Heart left ventricle (tissue), 16 donors: ENCODE measurements at regions not wholly inside any gene's neighbourhood (a gene's known extent, or its start where the extent isn't known, plus 50 kb on each side); places are given as distances from the start of the nearest gene placed in this dataset.
"Not testable (repeated sequence)": the region's sequence is repeated elsewhere in the genome, so short reads cannot be mapped to it uniquely, and the experiment has no call there.

Experiments used
- ATAC-seq, 4 donors: fragments of 200-7000 bp; cut with Tn5 transposase; one replicate each; pipeline ENCODE4 v1.9.1; 2020 to 2022; ENCODE audit warnings: moderate library complexity in 4 of 4, mild to moderate bottlenecking in 3 of 4, moderate number of reproducible peaks in 1 of 4
- DNase-seq, 5 donors: peaks; one replicate each; pipeline ENCODE4 v3.0.0-alpha.2; 2020
- H3K27ac ChIP-seq, 12 donors: fragments of 200-600 bp; sonication (generic) in 4 of 12; one replicate each; pipeline versions ENCODE4 v1.5.0 to v1.8.0; 2016 to 2022; ENCODE audit warnings: mild to moderate bottlenecking in 2 of 12
- H3K27me3 ChIP-seq, 9 donors: fragments of 200-600 bp; sonication (generic) in 2 of 9; one replicate each; pipeline versions ENCODE4 v1.5.1 to v1.8.0; 2016 to 2022; ENCODE audit warnings: mild to moderate bottlenecking in 3 of 9
- H3K36me3 ChIP-seq, 9 donors: fragments of 200-600 bp; sonication (generic) in 2 of 9; one replicate each; pipeline versions ENCODE4 v1.5.0 to v1.8.0; 2018 to 2022; ENCODE audit warnings: mild to moderate bottlenecking in 2 of 9
- H3K4me1 ChIP-seq, 12 donors: fragments of 200-600 bp; sonication (generic) in 4 of 12; one replicate each; pipeline versions ENCODE4 v1.5.0 to v1.8.0; 2016 to 2022; ENCODE audit warnings: mild to moderate bottlenecking in 3 of 12
- H3K4me3 ChIP-seq, 12 donors: fragments of 200-600 bp; sonication (generic) in 4 of 12; one replicate each; pipeline versions ENCODE4 v1.5.0 to v1.8.0; 2017 to 2022; ENCODE audit warnings: mild to moderate bottlenecking in 9 of 12, moderate library complexity in 4 of 12
- H3K9me3 ChIP-seq, 12 donors: fragments of 200-600 bp; sonication (generic) in 4 of 12; one replicate each; pipeline versions ENCODE4 v1.5.0 to v1.8.0; 2016 to 2022; ENCODE audit warnings: mild to moderate bottlenecking in 1 of 12
- CTCF ChIP-seq, 12 donors: fragments of 200-600 bp; sonication (generic) in 4 of 12; IDR thresholded peaks; one replicate each; pipeline versions ENCODE4 v1.5.0 to v1.8.0; 2018 to 2022; ENCODE audit warnings: antibody characterized with exemption in 12 of 12, mild to moderate bottlenecking in 5 of 12
- POLR2A ChIP-seq, 2 donors: fragments of 450-650 bp; IDR thresholded peaks; one replicate each; pipeline ENCODE4 v1.6.1; 2017; ENCODE audit warnings: antibody characterized with exemption in 2 of 2, mild to moderate bottlenecking in 2 of 2, moderate library complexity in 2 of 2
- WGBS, 4 donors: extraction: QIAGEN DNeasy Blood & Tissue Kit in 2 of 4; methylation state at CpG; one replicate each; pipeline versions ENCODE4 v1.1.5 to v1.1.7; 2013 to 2018; 5-methylcytosine and 5-hydroxymethylcytosine counted together
- intact Hi-C, 10 donors: fragments of 100-400 bp; cut with DNase I; formaldehyde crosslinking; loops; one replicate each; pipeline versions ENCODE4 v1.11.1 to v1.14.2; 2022
- donor health status: ischemic (EF 13 %, LVEDD 7.1; RV severe dilation, severe dysfunction).
- donor health status: healthy with polysubstance abuse.
- donor health status: DM: no; HTN: yes; CAD: no.
- donor health status: DM: no; HTN: no; CAD: no.
- donor health status: ischemic (EF 25% LVEDD 6.9; RV normal size, moderate dysfunction).
- donor health status: ischemic (EF 25% LVEDD 5.7; RV mildly dilated, moderate dysfunction).
- donor health status: healthy.
- donor health status: DM: yes; HTN: yes; CAD: no.
- donor health status: ischemic (EF 35%, LVEDD 5.7; RV mildly dilated, moderate dysfunction).
- donor health status: nonischemic (EF 11% LVEDD 7.7; RV severe dilation, severe dysfunction).
- donor health status: DM: yes; HTN: yes; CAD: no.
- donor health status: PGD.
- donor health status: ischemic (EF 29% LVEDD 5.4; RV normal size, mild dysfunction).
- donor health status: nonischemic (EF 23%, LVEDD 6.1; RV moderate dilation, normal function).

- no peak overlapping the region for H3K27ac ChIP-seq
- no peaks in the 10 kb centered on the region for H3K27me3 ChIP-seq
- no peaks in the 10 kb centered on the region for H3K36me3 ChIP-seq
- peaks cover 0 to 9% (median 0%) of the 10 kb centered on the region in 12 donors for H3K4me1 ChIP-seq
- no peaks in the 10 kb centered on the region for H3K9me3 ChIP-seq
- no peak overlapping the region for H3K4me3 ChIP-seq
- ATAC-seq (no peak), DNase-seq (no peak)
- 87 to 91% (median 88%) methylated on average over 5 of the region's 5 CpGs for WGBS, 4 donors
- TF ChIP-seq CTCF (IDR thresholded peaks at IDR 0.05): no peak
- TF ChIP-seq POLR2A (IDR thresholded peaks at IDR 0.05): no peak
- intact Hi-C loops: no loop called here
Observed at GRCh38 chr4:22597471-22597870, 81.6 kb upstream of the ADGRA3 start.

- H3K27ac ChIP-seq, H3K36me3 ChIP-seq, H3K27me3 ChIP-seq, H3K9me3 ChIP-seq, intact Hi-C loops, H3K4me1 ChIP-seq, DNase-seq, ATAC-seq, H3K4me3 ChIP-seq: not testable (repeated sequence)
- WGBS, 4 donors: 70 to 81% (median 73%) methylated on average over 8 of the region's 8 CpGs
Observed at GRCh38 chr4:22598113-22599047, 82.5 kb upstream of the ADGRA3 start.

- H3K4me1 ChIP-seq, H3K4me3 ChIP-seq, H3K9me3 ChIP-seq, H3K27ac ChIP-seq, DNase-seq, intact Hi-C loops, H3K36me3 ChIP-seq, H3K27me3 ChIP-seq, ATAC-seq: not testable (repeated sequence)
- WGBS, 4 donors: 86 to 95% (median 90%) methylated on average over 19 to 22 of the region's 22 CpGs
Observed at GRCh38 chr4:22599228-22599928, 83.5 kb upstream of the ADGRA3 start.

- ATAC-seq, H3K27ac ChIP-seq, H3K4me1 ChIP-seq, H3K4me3 ChIP-seq, DNase-seq, H3K9me3 ChIP-seq, H3K27me3 ChIP-seq, intact Hi-C loops, H3K36me3 ChIP-seq: not testable (repeated sequence)
- 92 to 96% (median 94%) methylated on average over 8 of the region's 8 CpGs for WGBS, 4 donors
Observed at GRCh38 chr4:22599929-22600432, 84.1 kb upstream of the ADGRA3 start.

- H3K4me3 ChIP-seq, H3K9me3 ChIP-seq, intact Hi-C loops, H3K4me1 ChIP-seq, H3K27me3 ChIP-seq, H3K36me3 ChIP-seq, H3K27ac ChIP-seq, DNase-seq, ATAC-seq: not testable (repeated sequence)
- WGBS, 4 donors: 89 to 98% (median 95%) methylated on average over 6 of the region's 6 CpGs
Observed at GRCh38 chr4:22601638-22602037, 85.8 kb upstream of the ADGRA3 start.

GRCh38 chr4:22607382-22607781 is 85.4 kb upstream of the GBA3 start:
- no peak overlapping the region for H3K27ac ChIP-seq
- H3K9me3 ChIP-seq: no peaks in the 10 kb centered on the region
- no peaks in the 10 kb centered on the region for H3K27me3 ChIP-seq
- no peak overlapping the region for H3K4me3 ChIP-seq
- no peaks in the 10 kb centered on the region for H3K4me1 ChIP-seq
- intact Hi-C loops: loop anchor here in 9 of 10 donors (1.0 to 5.0 kb wide), 5 partner anchors 190 to 197 kb away; no protein-coding TSS in a partner anchor
- no peaks in the 10 kb centered on the region for H3K36me3 ChIP-seq
- WGBS, 4 donors: 31 to 46% (median 41%) methylated on average over 3 of the region's 3 CpGs
- DNase-seq: peak in 4 of 5 donors; percentile 12 to 45 (median 32)
- ATAC-seq: peak; percentile 75 to 97 (median 94)
- TF ChIP-seq POLR2A (IDR thresholded peaks at IDR 0.05): no peak
- peak; percentile 28 to 64 (median 48) for TF ChIP-seq CTCF (IDR thresholded peaks at IDR 0.05)

- not testable (repeated sequence) for DNase-seq, H3K27ac ChIP-seq, H3K27me3 ChIP-seq, H3K4me3 ChIP-seq, H3K36me3 ChIP-seq, H3K4me1 ChIP-seq, H3K9me3 ChIP-seq, ATAC-seq
- intact Hi-C loops: loop anchor here in 6 of 10 donors (2.0 to 5.0 kb wide), 3 partner anchors 193 to 201 kb away; no protein-coding TSS in a partner anchor
- WGBS, 4 donors: 80 to 87% (median 84%) methylated on average over 3 of the region's 3 CpGs
Observed at GRCh38 chr4:22609951-22610525, 82.7 kb upstream of the GBA3 start.
